ENCODE measurements at regions not wholly inside any gene's neighbourhood (a gene's known extent, or its start where the extent isn't known, plus 50 kb on each side); places are given as distances from the start of the nearest gene placed in this dataset.
A peak's percentile ranks its signal among the peaks of the same experiment; 100 is the strongest.

DNA sequence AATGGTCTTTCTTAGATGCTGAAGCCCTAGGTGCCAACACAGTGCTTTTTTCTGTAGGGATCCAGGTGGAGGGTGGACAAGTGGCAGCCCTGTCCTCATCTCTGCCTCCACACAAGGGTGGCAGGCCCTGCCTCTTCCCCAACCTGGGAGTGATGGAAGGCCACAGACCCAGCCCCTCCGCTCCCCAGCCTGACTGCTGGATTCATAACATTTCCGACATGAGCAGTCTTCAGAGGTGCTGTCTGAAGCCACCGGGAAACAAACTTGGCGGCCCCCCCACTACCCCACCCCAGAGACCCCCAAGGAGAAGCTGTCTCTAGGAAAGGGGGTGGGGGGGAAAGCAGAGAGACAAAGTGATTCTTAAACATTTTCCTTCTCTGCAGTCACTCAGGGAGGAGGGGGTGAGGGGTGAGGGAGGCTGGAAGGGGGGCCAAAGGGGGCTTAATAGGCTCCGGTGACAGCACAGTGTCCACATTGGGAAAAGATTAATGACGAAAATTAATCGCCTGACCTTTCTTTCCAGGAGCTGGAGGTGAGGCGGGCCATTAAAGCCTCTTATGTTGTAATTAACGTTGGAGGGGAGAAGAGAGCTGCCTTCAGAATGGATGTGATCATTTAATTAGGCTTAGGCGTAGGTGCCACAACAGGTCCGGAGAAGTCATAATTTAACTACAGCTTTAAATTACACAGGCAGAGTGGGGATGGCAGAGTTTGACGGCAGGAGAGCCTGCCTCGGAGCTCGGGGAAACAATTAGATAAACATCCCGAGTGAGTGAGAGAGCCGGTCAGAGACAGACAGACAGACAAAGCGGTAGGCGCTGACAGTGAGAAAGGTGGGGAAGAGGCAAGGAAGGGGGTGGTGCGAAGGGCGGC lies 76.8 kb upstream of the FOXP4 start:
- no peak for ATAC-seq
- DNase-seq (ENCODE audit: low spot score), result no peak

DNA sequence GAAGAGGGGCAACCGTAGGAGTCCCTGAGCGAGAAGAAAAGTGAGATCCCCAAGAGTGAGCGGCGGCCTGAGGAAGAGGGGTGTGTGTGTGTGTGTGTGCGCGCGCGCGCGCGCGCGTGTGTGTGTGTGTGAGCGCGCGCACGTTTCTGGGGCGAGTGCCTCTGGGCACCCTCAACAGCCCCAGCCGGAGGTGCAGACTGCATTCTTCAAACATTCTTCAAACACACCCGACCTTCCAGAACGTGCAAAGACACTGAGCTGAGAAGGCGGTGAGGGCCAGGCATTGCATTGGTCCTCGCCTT lies 76.2 kb upstream of the FOXP4 start:
- DNase-seq (ENCODE audit: low spot score), result no peak
- ATAC-seq, result no peak

DNA sequence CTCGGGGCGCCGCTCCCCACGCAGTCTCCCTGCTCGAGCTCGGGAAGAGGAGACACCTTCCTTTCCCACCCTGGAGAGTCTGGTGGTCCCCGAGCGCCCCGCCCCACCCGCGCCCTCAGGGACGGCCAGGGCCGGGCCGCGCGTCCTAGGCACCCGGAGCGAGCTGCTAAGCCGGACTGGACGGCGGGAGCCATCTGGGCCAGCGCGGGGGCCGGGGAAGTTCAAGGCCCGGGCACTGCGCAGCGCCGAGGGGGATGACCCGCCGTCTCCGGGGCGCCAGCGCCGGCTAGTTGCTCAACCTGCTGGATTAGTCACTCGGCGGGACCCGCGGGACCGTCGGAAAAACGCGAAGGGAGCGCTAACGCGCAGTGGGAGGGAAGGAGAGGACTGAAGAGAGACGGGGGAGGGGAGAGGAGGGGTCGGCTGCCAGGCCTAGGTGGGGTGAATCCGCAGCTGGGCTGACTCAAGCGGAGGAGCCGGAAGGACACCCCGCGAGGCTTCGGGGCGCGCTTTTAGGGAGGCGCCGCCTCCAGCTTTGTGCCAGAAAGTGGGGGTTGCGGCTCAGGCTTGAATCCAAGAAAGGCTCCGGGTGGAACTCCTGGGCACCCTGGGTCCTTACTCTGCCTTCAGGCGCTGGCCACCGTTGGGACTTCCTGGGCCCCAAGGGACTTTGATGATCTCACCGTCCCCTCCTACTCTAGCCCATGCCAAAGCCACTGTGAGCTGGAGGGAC lies 75.7 kb upstream of the FOXP4 start:
- DNase-seq (ENCODE audit: low spot score), result no peak
- peak; percentile 33 for ATAC-seq

DNA sequence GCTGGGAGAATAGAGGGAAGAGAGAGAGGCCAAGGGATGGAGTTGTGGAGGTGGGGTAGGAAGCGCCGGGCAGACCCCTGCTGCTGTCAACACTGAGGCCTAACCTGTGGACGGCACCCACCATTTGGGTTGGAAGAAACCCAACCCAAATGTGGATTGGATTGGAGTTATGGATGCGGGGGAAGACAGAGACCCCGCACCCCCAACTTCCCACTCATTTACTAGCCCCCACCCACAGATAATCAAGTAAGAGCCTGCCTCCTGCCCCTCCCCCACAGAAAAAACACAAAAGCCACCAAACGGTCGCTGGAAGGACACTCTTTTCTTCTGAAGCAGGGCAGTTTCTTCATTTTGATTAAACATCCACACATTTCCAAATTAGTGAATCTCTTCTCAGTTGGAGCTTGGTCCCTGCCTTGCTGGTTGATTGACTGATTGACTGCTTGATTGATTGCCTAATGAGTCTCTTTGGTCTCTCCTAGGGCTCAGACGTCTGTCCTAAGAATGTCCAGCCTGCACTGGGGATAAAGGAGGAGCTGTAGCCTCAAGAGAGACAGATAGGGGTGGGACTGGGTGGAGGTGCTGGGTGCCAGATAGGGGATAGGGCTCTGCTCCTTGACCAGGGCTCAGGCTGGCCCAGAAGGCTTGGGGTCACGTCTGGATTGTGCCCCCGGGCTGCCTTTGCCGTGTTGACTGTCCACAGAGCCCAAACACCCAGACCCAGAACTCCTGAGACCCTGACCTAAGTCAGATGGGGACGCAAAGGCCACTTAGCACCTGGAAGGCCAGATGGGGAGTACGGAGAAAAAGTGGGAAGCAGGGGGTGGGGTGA lies 74.9 kb upstream of the FOXP4 start:
- DNase-seq (ENCODE audit: low spot score), result no peak
- no peak for ATAC-seq

DNA sequence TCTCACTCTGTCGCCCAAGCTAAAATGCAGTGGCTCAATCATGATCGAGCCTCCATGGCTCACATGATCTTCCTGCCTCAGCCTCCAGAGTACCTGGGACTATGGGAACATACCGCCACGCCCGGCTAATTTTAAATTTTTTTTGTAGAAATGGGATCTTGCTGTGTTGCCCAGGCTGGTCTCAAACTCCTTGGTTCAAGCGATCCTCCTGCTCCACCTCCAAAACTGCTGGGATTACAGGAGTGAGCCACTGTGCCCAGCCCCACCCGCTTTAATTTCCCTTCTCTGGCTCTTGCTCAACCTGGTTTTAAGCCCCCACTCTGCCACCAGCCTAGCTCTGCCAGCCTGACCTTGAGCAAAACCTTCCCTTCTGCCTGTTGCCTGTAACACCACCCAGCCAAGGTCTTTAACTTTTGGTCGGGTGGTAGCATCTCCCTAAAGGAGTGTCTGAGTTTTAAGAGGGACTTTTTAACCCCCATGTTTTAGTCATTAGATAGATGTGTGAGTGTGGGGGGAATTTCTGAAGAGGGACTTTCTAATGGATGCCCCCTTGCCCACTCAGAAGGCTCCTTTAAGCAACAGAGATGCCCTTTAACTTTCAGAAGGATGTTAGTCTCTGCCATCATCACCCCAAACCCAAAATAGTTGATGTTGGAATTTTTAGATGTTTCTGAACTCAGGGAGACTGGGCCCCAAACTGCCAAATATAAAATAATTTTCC lies 71.8 kb upstream of the FOXP4 start:
- DNase-seq (ENCODE audit: low spot score) (no peak), ATAC-seq (no peak)

DNA sequence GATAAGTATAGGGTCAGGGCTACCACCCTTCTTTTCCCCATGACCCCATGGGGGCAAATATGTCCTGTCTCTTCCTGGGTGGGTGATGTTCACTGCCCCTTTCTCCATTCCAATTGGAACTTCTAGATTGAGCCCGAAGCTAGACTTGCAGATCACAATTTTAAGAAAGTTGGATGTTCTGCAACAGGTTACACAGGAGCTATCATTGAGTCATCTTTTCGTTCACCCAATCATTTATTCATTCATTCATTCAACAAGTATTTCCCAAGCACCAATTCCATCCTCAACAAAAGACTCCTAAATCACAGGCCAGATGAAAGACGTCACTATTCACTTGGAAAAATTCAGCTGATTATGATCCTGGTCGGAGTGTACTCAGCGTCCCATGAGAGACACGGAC lies 71.0 kb upstream of the FOXP4 start:
- no peak for DNase-seq (ENCODE audit: low spot score)
- ATAC-seq, result no peak

DNA sequence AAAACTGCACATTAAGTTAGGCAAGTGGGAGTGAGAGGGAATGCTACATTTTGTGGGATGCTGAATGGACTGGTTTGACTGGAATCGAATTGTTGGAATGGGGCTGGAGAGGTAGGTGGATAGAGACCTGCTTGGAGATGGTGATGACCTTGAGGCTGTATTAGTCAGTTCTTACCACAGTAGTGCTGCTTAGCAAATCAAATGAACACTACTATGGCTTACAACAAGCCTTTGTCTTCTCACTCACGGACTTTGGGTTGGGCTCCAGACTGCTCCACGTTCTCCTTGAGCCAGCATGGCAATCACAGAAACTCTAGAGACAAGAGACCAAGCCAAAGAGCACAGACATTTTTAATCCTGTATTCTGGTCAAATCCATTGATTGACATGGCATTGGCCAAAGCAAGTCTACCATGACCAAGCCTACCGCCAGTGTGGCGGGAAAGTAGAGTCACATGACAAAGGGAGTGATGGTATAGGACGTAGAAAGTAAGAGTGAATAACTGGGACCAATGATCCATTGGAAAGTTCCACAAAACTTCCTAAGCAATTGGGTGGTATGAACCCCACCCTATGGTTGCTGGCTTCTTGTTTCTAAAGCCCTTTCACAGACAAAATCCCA lies 70.3 kb upstream of the FOXP4 start:
- DNase-seq (ENCODE audit: low spot score) (no peak), ATAC-seq (no peak)

DNA sequence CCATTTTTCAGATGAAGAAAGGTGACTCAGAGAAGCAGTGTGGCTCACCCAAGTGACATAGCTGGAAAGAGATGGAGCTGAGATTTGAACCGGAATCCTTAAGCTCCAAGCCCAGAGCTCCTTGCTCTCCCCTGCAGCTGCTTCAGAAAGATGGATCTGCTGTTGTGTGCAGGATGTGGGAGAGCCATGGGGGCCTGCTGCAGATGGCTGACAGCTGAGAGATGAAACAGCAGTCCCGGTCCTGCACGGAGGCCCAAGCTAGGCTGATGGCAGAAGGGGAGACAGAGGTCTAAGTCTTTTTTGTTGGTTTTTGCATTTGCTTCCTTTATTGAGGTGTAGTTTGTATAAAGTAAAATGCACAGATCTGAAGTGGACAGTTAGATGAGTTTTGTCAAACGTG lies 69.8 kb upstream of the FOXP4 start:
- no peak for DNase-seq (ENCODE audit: low spot score)

DNA sequence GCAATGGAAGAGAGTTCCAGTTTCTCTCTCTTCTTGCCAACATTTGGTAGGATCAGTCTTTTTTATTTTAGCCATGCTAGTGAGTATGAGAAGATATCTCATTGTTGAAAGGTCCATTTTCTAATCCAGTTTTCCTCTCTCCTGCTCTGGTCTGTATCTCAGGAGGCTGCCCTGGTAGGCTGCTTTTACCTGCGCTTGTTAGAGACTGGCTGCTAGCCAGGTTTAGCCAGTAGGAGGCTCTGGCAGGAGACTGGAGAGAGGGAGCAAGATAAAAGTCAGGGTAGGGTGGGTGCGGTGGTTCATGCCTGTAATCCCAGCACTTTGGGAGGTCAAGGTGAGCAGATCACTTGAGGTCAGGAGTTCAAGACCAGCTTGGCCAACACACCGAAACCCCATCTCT lies 68.6 kb upstream of the FOXP4 start:
- DNase-seq (ENCODE audit: low spot score) (no peak), ATAC-seq (no peak)

More for the DNA sequence above, 69.8 kb upstream of the FOXP4 start:
- no peak for ATAC-seq

DNA sequence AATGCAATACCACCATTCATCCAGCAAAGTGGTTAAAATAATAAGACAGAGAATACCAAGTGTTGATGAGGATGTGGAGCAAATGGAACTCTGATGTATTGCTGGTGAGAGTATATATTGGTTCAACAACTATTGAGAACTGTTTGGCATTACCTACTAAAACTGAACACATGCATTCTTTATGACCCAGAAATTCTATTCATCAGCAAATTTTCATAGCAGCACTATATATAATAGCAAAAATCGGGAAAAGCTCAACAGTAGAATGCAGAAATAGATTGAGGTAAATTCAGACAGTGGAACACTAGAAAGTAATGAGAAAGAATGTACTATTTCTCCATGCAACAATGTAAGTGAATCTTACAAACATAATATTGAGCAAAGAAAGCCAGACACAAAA lies 62.2 kb upstream of the FOXP4 start:
- no peak for ATAC-seq

DNA sequence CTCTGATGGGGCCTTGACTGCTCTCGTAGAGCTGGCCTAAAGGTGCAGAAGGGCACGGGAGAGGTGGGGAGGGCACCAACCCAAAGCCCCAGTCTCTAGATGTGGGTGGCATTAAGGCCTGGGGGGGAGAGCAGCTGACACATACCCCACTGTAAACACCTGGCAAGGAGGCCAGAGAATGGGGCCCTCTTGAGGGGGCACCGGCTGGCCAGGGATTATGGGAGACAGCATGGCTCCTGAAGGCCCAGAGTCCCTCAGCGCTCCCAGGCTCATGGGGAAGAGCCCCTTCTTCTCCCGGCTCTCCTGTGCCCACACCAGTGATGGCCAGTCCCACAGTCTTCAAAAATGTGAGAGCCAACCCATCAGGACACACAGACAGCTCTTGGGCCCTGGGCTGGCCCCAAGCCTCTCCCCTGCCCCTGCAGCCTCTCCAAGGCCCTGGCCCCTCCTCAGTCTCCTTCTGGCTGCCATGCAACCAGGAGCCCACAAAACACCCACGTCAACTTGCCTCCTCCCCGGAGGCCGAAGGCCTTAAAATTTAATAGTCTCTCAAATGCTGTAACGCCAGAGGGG lies 58.2 kb upstream of the FOXP4 start:
- DNase-seq (ENCODE audit: low spot score) (no peak), ATAC-seq (no peak)

More for the DNA sequence above, 62.2 kb upstream of the FOXP4 start:
- no peak for DNase-seq (ENCODE audit: low spot score)

DNA sequence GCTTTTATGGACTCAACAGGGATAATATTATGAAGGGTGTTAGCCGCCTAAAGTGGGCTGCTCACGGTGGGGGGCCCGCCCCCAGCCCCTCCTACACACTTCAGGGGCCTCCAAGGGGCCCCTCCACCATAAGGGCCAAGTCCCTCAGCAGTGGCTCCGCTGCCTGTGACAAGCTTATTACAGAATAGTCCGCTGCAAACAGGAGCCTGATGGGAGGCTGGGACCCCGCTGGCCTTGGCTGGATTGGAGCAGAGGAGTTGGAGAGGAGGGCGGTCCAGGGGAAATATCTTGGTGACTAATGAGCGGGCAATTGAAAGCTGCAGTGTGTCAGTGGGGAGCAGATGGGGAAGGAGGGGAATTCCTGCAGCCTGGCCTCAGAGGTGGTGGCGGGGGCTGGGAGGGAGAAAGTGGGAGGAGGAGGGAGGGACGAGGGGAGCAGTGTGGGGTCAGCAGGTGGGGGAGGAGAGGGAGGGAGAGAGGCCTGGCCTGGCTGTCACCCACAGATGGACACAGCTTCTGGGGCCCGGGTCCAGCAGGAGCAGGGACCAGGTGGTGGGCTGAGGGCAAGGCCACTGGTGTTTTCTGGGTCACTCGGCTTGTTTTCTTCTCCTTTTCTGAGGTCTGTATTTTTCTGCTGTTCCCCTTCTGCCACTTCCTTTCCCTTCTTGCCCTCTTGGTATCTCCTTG lies 57.6 kb upstream of the FOXP4 start:
- DNase-seq (ENCODE audit: low spot score) (no peak), ATAC-seq (no peak)

DNA sequence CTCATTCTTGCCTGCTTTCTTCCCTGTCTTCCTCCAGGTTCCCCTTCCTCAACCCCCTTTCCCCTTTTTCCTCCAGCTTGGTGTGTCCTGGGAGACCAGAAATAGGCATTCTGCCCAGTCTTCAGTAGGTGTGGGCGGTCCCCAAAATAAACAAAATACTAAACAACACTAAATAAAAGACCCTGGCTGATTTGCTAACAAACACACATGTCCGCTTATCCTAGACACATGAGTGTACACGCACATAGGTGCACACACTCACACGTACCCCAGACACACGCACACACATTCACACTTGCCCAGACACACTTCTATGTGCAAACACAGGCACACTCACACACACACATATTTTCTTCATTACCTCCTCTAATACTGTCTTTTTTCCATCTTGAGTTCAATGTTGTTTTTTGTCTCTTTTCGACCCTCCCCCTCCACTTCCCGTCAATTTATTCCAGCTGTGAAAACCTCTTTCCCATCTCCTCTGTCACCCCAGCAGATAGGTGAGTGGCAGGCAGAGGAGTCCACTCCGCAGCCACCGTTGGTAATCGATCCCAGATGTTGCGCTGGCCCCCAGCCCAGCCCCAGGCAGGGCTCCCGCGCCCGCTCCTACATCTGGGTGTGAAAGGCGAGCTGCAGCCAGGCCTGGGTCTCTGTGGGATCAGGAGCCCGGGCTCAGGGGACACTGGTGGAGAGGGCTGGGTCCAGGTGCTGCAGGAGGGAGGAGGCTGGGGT lies 56.9 kb upstream of the FOXP4 start:
- no peak for DNase-seq (ENCODE audit: low spot score)

DNA sequence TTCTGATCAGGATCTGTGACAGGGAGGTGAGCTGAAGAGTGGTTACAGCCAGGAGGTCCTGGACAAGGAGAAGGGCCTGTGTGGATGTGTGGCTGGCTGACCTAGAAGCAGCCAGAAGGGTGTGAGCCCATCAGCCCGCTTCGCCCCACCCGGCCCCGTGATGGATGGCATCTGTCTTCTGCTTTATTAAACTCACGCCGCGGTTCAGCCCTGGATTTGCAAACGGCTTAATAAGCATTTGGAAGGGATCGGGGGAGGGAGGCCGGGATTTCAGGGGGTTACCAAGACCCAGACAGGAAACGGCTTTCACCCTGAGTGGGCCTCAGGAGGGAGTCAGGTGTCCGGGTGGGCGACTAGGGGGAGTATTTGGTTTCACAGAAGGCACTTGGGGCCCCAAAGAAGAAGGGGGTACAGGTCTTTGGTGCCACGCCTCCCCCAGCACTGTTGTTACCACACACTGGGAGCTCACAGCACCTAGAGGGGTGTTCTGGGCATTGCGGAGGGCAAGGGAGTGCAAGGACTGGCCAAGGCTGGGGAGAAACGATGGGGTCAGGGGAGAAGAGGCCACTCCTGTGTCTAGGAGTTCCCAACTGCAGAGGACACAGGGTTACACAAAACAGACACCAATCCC lies 53.8 kb upstream of the FOXP4 start:
- no peak for DNase-seq (ENCODE audit: low spot score)
- no peak for ATAC-seq

More for the DNA sequence above, 56.9 kb upstream of the FOXP4 start:
- no peak for ATAC-seq

DNA sequence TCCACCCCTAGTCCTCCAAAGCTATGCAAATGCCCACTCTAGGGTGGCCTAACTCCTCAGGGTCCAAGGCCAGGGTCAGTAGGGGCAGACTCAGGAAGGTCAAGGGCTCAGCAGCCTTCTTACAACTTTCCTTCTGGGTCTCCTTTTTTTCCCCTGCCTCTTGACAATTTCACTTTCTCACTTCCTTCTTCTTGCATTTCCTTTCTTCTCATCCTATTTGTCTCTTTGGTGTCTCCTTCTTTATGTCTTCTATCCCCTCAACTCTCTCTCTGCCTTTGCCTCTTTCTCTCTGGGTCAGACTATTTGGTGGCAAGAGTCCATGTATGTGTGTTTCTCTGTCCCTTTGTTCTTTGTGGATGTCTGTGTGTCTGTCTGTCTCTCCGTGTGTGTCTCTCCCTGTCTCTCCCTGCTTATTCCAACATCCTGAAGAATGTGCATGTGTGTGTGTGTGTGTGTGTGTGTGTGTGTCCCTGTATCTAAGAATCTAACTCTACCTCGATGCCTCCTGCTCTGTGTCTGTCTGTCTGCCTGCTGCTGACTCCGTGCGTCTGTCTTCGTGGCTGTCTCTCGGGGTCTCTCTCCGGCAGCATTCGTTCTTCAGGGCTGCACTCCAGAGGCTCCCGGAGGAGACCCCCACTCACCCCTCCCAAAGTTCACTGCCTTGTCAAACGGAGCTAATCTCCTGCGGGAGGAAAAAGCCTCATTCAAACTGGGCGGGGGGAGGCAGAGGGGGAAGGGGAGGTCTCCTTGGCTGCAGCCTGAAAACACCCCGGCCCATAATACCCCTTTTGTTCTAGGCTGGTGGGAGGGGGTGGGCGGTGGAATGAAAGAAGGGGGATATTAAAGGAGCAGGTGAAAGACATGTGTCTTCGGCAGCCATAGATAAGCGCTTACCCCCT lies 51.7 kb upstream of the FOXP4 start:
- DNase-seq (ENCODE audit: low spot score) (no peak), ATAC-seq (no peak)

Measured in left lobe of liver (tissue), 2 donors.